Keratinocyte (primary cell): ENCODE measurements at regions not wholly inside any gene's neighbourhood (a gene's known extent, or its start where the extent isn't known, plus 50 kb on each side); places are given as distances from the start of the nearest gene placed in this dataset.
"Not testable (repeated sequence)": the region's sequence is repeated elsewhere in the genome, so short reads cannot be mapped to it uniquely, and the experiment has no call there.

Experiments
- DNase-seq: peaks from one replicate; pipeline ENCODE4 v3.0.0-alpha.2; 2011; ENCODE audit warnings: low read depth, missing footprints, low spot score
- FAIRE-seq: peaks from 2 replicates; lab custom pipeline; 2011; peaks lifted over from hg19 to GRCh38; lab: Jason Lieb, UNC
- H2AFZ ChIP-seq: 2 replicates; pipeline ENCODE4 v1.6.0; 2012; ENCODE audit warnings: low read length, control low read depth, inconsistent platforms; ENCODE audit not compliant: control insufficient read depth
- H3K27ac ChIP-seq: 2 replicates; pipeline ENCODE4 v1.5.1; 2011; ENCODE audit warnings: low read length; ENCODE audit not compliant: control insufficient read depth, insufficient read depth
- H3K27me3 ChIP-seq: 3 replicates; pipeline ENCODE4 v1.6.0; 2011; ENCODE audit warnings: low read length; ENCODE audit not compliant: control insufficient read depth, insufficient read depth; ENCODE audit errors: extremely low read depth
- H3K36me3 ChIP-seq, 2 experiments: 2 replicates in 1 of 2; 3 replicates in 1 of 2; pipeline ENCODE4 v1.5.1; 2011; ENCODE audit warnings: low read length in 2 of 2, mild to moderate bottlenecking in 1 of 2; ENCODE audit not compliant: control insufficient read depth in 2 of 2, insufficient read depth in 2 of 2; ENCODE audit errors: extremely low read depth in 1 of 2
- H3K4me1 ChIP-seq: 3 replicates; pipeline ENCODE4 v1.5.1; 2011; ENCODE audit warnings: low read length; ENCODE audit not compliant: control insufficient read depth, insufficient read depth; ENCODE audit errors: extremely low read depth
- H3K4me2 ChIP-seq: 3 replicates; pipeline ENCODE4 v1.6.0; 2011; ENCODE audit warnings: low read depth, low read length; ENCODE audit not compliant: control insufficient read depth, insufficient read depth; ENCODE audit errors: extremely low read depth
- H3K4me3 ChIP-seq, 3 experiments: fragments of 200-600 bp in 1 of 3; sonication (generic) in 1 of 3; 2 replicates in 2 of 3; 3 replicates in 1 of 3; pipeline ENCODE4 v1.5.1; 2011 to 2016; ENCODE audit warnings: low read length in 3 of 3, mild to moderate bottlenecking in 3 of 3, control low read depth in 2 of 3, inconsistent platforms in 1 of 3, low read depth in 1 of 3, mixed read lengths in 1 of 3, mixed run types in 1 of 3, moderate library complexity in 1 of 3; ENCODE audit not compliant: control insufficient read depth in 2 of 3, insufficient read depth in 2 of 3; ENCODE audit errors: extremely low read depth in 1 of 3
- H3K79me2 ChIP-seq: 2 replicates; pipeline ENCODE4 v1.6.0; 2012; ENCODE audit warnings: low read length; ENCODE audit not compliant: control insufficient read depth, insufficient read depth
- H3K9ac ChIP-seq: 3 replicates; pipeline ENCODE4 v1.6.0; 2011; ENCODE audit warnings: low read length; ENCODE audit not compliant: control insufficient read depth, insufficient read depth; ENCODE audit errors: extremely low read depth
- H3K9me1 ChIP-seq: 3 replicates; pipeline ENCODE4 v1.6.0; 2011; ENCODE audit warnings: low read length; ENCODE audit not compliant: control insufficient read depth, insufficient read depth; ENCODE audit errors: extremely low read depth
- H3K9me3 ChIP-seq: 2 replicates; pipeline ENCODE4 v1.5.1; 2012; ENCODE audit warnings: low read depth, low read length; ENCODE audit not compliant: control insufficient read depth
- H4K20me1 ChIP-seq: 3 replicates; pipeline ENCODE4 v1.6.0; 2011; ENCODE audit warnings: low read length; ENCODE audit not compliant: control insufficient read depth, insufficient read depth; ENCODE audit errors: extremely low read depth
- CTCF ChIP-seq, 3 experiments: IDR thresholded peaks in 1 of 3; conservative IDR thresholded peaks in 1 of 3; optimal IDR thresholded peaks in 1 of 3; 2 replicates in 2 of 3; 3 replicates in 1 of 3; pipeline versions ENCODE3 to v1.5.1; 2011; ENCODE audit warnings: low read length in 3 of 3, mild to moderate bottlenecking in 3 of 3, moderate library complexity in 2 of 3, control low read depth in 1 of 3, inconsistent platforms in 1 of 3; ENCODE audit not compliant: insufficient read depth in 2 of 3; ENCODE audit errors: extremely low read depth in 1 of 3
- EZH2 ChIP-seq: IDR thresholded peaks from one replicate; pipeline ENCODE4 v1.6.1; 2012; ENCODE audit warnings: inconsistent platforms, mild to moderate bottlenecking, low read length, moderate library complexity
- dilution Hi-C: fragments of 300-500 bp; cut with MboI; formaldehyde crosslinking; loops from one replicate; pipeline ENCODE4 v1.7.0; 2020; ENCODE audit warnings: low sequenced_read_pairs; ENCODE audit not compliant: extremely low pct_ligation_motif_present

GRCh38 chr13:52911340-52911739 is 62.9 kb upstream of the PCDH8 start:
- Histone ChIP-seq H3K9me1 (no peaks in the 10 kb centered on the region), H3K4me2 (no peak overlapping the region), H2AFZ (no peak overlapping the region), H3K9ac (no peak overlapping the region), H3K36me3 (no peaks in the 10 kb centered on the region), H3K79me2 (no peaks in the 10 kb centered on the region), H3K4me3 (no peak overlapping the region), H3K27me3 (peaks cover 8% of the 10 kb centered on the region), H3K9me3 (no peaks in the 10 kb centered on the region), H4K20me1 (no peaks in the 10 kb centered on the region), H3K4me1 (no peaks in the 10 kb centered on the region), H3K27ac (no peak overlapping the region)
- TF ChIP-seq EZH2 = no peak
- no peak for TF ChIP-seq CTCF (optimal IDR thresholded peaks at IDR 0.05 in 1 of 3, IDR thresholded peaks at IDR 0.05 in 1 of 3, conservative IDR thresholded peaks at IDR 0.05 in 1 of 3; ENCODE audit: extremely low read depth in 1 of 3, insufficient read depth in 2 of 3, low read length in 3 of 3)
- dilution Hi-C loops = no loop called here
- FAIRE-seq (no peak), DNase-seq (no peak)

- H3K27ac ChIP-seq, H3K9me1 ChIP-seq, H3K36me3 ChIP-seq, DNase-seq, H3K4me2 ChIP-seq, H3K79me2 ChIP-seq, H3K27me3 ChIP-seq, FAIRE-seq, H3K9ac ChIP-seq, H2AFZ ChIP-seq, H3K4me3 ChIP-seq, dilution Hi-C loops, H3K4me1 ChIP-seq, H3K9me3 ChIP-seq, H4K20me1 ChIP-seq: not testable (repeated sequence)
These were observed 61.9 kb upstream of the PCDH8 start for GRCh38 chr13:52910318-52910717.

GRCh38 chr13:52906122-52906903 is 57.9 kb upstream of the PCDH8 start:
- Histone ChIP-seq H3K9ac (no peak overlapping the region), H3K36me3 (no peaks in the 10 kb centered on the region), H3K4me3 (no peak overlapping the region), H3K27ac (no peak overlapping the region), H3K9me3 (no peaks in the 10 kb centered on the region), H3K9me1 (no peaks in the 10 kb centered on the region), H3K79me2 (no peaks in the 10 kb centered on the region), H3K4me2 (no peak overlapping the region), H2AFZ (no peak overlapping the region), H3K27me3 (peaks cover 8% of the 10 kb centered on the region), H4K20me1 (no peaks in the 10 kb centered on the region), H3K4me1 (no peaks in the 10 kb centered on the region)
- no peak for DNase-seq
- TF ChIP-seq CTCF (optimal IDR thresholded peaks at IDR 0.05 in 1 of 3, IDR thresholded peaks at IDR 0.05 in 1 of 3, conservative IDR thresholded peaks at IDR 0.05 in 1 of 3; ENCODE audit: extremely low read depth in 1 of 3, insufficient read depth in 2 of 3, low read length in 3 of 3) (no peak), EZH2 (no peak)
- dilution Hi-C loops = no loop called here
- FAIRE-seq = no peak
